Endothelial cell of umbilical vein (primary cell): ENCODE measurements at regions not wholly inside any gene's neighbourhood (a gene's known extent, or its start where the extent isn't known, plus 50 kb on each side); places are given as distances from the start of the nearest gene placed in this dataset.

Experiments
- BruUV-seq: library from RNA; stranded (reverse); fragments of 400-500 nt; replicated peaks from 2 replicates; lab custom pipeline; 2021; lab: Mats Ljungman, UMichigan
- CTCF ChIA-PET: fragments of 300-600, 350-600 bp; sonication (Branson Sonifier 250); formaldehyde crosslinking; loops from one replicate; lab custom pipeline; 2021; ENCODE audit warnings: antibody characterized with exemption, inconsistent platforms; lab: Charles Lee
- POLR2A ChIA-PET: fragments of 300-600, 350-600 bp; sonication (Branson Sonifier 250); formaldehyde crosslinking; loops from one replicate; lab custom pipeline; 2021; ENCODE audit warnings: antibody characterized with exemption, inconsistent platforms; lab: Charles Lee
- DNase-seq: peaks from one replicate; pipeline ENCODE4 v3.0.0-alpha.2; 2011; ENCODE audit warnings: low read depth, low spot score
- FAIRE-seq: peaks from 2 replicates; lab custom pipeline; 2011; peaks lifted over from hg19 to GRCh38; lab: Jason Lieb, UNC
- H2AFZ ChIP-seq: 2 replicates; pipeline ENCODE4 v1.6.0; 2012; ENCODE audit warnings: low read depth, low read length, control low read depth, inconsistent platforms
- H3K27ac ChIP-seq: 2 replicates; pipeline ENCODE4 v1.5.1; 2011; ENCODE audit warnings: low read depth, mild to moderate bottlenecking, control low read depth, low read length, moderate library complexity; ENCODE audit not compliant: insufficient read depth
- H3K27me3 ChIP-seq, 2 experiments: 2 replicates each; pipeline versions ENCODE4 v1.6.0 to v1.6.1; 2011; ENCODE audit warnings: low read length in 2 of 2, mixed read lengths in 1 of 2; ENCODE audit not compliant: control insufficient read depth in 2 of 2, insufficient read depth in 2 of 2
- H3K36me3 ChIP-seq, 2 experiments: 2 replicates in 1 of 2; 3 replicates in 1 of 2; pipeline ENCODE4 v1.5.1; 2011; ENCODE audit warnings: low read length in 2 of 2, mild to moderate bottlenecking in 1 of 2, moderate library complexity in 1 of 2; ENCODE audit not compliant: control insufficient read depth in 2 of 2, insufficient read depth in 2 of 2; ENCODE audit errors: extremely low read depth in 1 of 2
- H3K4me1 ChIP-seq: 3 replicates; pipeline ENCODE4 v1.5.1; 2011; ENCODE audit warnings: mild to moderate bottlenecking, low read length; ENCODE audit not compliant: control insufficient read depth, insufficient read depth; ENCODE audit errors: extremely low read depth
- H3K4me2 ChIP-seq: 2 replicates; pipeline ENCODE4 v1.6.1; 2011; ENCODE audit warnings: low read length, control low read depth, mixed read lengths; ENCODE audit not compliant: insufficient read depth
- H3K4me3 ChIP-seq, 3 experiments: fragments of 200-600 bp in 1 of 3; sonication (generic), shearing (Covaris generic) in 1 of 3; replicated peaks in 1 of 3; 2 replicates each; pipeline ENCODE4 v1.5.1; 2011 to 2016; ENCODE audit warnings: control low read depth in 3 of 3, low read length in 3 of 3, mild to moderate bottlenecking in 2 of 3, inconsistent platforms in 1 of 3, low read depth in 1 of 3, moderate library complexity in 1 of 3; ENCODE audit not compliant: insufficient read depth in 1 of 3
- H3K79me2 ChIP-seq: 2 replicates; pipeline ENCODE4 v1.6.0; 2012; ENCODE audit warnings: low read length, inconsistent platforms; ENCODE audit not compliant: control insufficient read depth, insufficient read depth
- H3K9ac ChIP-seq: replicated peaks from 2 replicates; pipeline ENCODE3; 2011; ENCODE audit warnings: low read length, control low read depth; ENCODE audit not compliant: insufficient read depth; ENCODE audit errors: extremely low read depth
- H3K9me1 ChIP-seq: replicated peaks from 3 replicates; pipeline ENCODE4 v1.6.0; 2011; ENCODE audit warnings: mild to moderate bottlenecking, low read length; ENCODE audit not compliant: control insufficient read depth, insufficient read depth; ENCODE audit errors: extremely low read depth
- H3K9me3 ChIP-seq: replicated peaks from 2 replicates; pipeline ENCODE4 v1.5.1; 2012; ENCODE audit warnings: low read length, inconsistent platforms; ENCODE audit not compliant: control insufficient read depth, insufficient read depth
- H4K20me1 ChIP-seq: replicated peaks from 2 replicates; pipeline ENCODE3; 2011; ENCODE audit warnings: mild to moderate bottlenecking, low read length; ENCODE audit not compliant: control insufficient read depth, insufficient read depth; ENCODE audit errors: extremely low read depth
- EZH2 ChIP-seq: IDR thresholded peaks from 2 replicates; pipeline ENCODE4 v1.6.1; 2012; ENCODE audit warnings: borderline replicate concordance, low read depth, mild to moderate bottlenecking, moderate library complexity, low read length, inconsistent platforms; ENCODE audit not compliant: severe bottlenecking
- FOS ChIP-seq: IDR thresholded peaks from 2 replicates; pipeline ENCODE4 v1.6.1; 2011; ENCODE audit warnings: mild to moderate bottlenecking, low read length, moderate library complexity, borderline replicate concordance; ENCODE audit not compliant: insufficient read depth
- GATA2 ChIP-seq: IDR thresholded peaks from 2 replicates; pipeline ENCODE4 v1.7.0; 2011; ENCODE audit warnings: low read depth, mild to moderate bottlenecking, moderate library complexity, mixed read lengths, low read length; ENCODE audit not compliant: insufficient read length, insufficient read depth
- JUN ChIP-seq: IDR thresholded peaks from 2 replicates; pipeline ENCODE4 v1.6.1; 2011; ENCODE audit warnings: borderline replicate concordance, low read depth; ENCODE audit not compliant: insufficient read length, insufficient read depth
- MAX ChIP-seq: IDR thresholded peaks from 2 replicates; pipeline ENCODE4 v1.6.1; 2011; ENCODE audit not compliant: insufficient read depth, insufficient read length
- MYC ChIP-seq: IDR thresholded peaks from one replicate; pipeline ENCODE4 v1.6.1; 2011; ENCODE audit warnings: mild to moderate bottlenecking, low read depth, low read length
- POLR2A ChIP-seq: IDR thresholded peaks from 2 replicates; pipeline ENCODE4 v1.6.1; 2012; ENCODE audit warnings: low read depth, mild to moderate bottlenecking, control low read depth, low read length
- dilution Hi-C: fragments of 300-500 bp; cut with MboI; formaldehyde crosslinking; loops from one replicate; pipeline ENCODE4 v1.15.0; 2019; ENCODE audit warnings: low sequenced_read_pairs; ENCODE audit not compliant: extremely low pct_ligation_motif_present
- intact Hi-C: fragments of 100-400 bp; cut with micrococcal nuclease; formaldehyde crosslinking; loops from one replicate; pipeline ENCODE4 v1.10.0; 2022
- TF ChIP-seq, protein P1 (sequence below), 2 donors: IDR thresholded peaks; 1 replicate in 1 of 2; 2 replicates in 1 of 2; pipeline ENCODE4 v1.5.1; 2011; ENCODE audit warnings: low read length in 2 of 2, mild to moderate bottlenecking in 2 of 2, moderate library complexity in 2 of 2, control low read depth in 1 of 2, inconsistent platforms in 1 of 2, low read depth in 1 of 2; ENCODE audit not compliant: insufficient read depth in 1 of 2; ENCODE audit errors: extremely low read depth in 1 of 2

- Histone ChIP-seq H3K79me2 (no peaks in the 10 kb centered on the region), H3K36me3 (no peaks in the 10 kb centered on the region), H2AFZ (no peak overlapping the region), H3K4me1 (no peaks in the 10 kb centered on the region), H3K9ac (no peak overlapping the region), H3K4me2 (no peak overlapping the region), H4K20me1 (no peaks in the 10 kb centered on the region), H3K9me3 (peaks cover 2% of the 10 kb centered on the region), H3K9me1 (no peaks in the 10 kb centered on the region), H3K27ac (no peak overlapping the region), H3K27me3 (no peaks in the 10 kb centered on the region), H3K4me3 (no peak overlapping the region)
- no TSS peak for BruUV-seq
- DNase-seq: no peak
- TF ChIP-seq MYC (no peak), FOS (no peak), MAX (no peak)
- intact Hi-C loops: loop anchor here (5.0 kb wide), 1 partner anchor 1774 kb away; no protein-coding TSS in a partner anchor
- CTCF ChIA-PET: interaction anchor here (0.9 kb wide), 1 partner anchor 1771 kb away, joined by 3 read pairs; no protein-coding TSS in a partner anchor
- dilution Hi-C loops: no loop called here
- POLR2A ChIA-PET: no interaction called here
- FAIRE-seq: no peak
These were observed 127.2 kb upstream of the TMEM132D start for GRCh38 chr12:130031041-130031440.

DNA sequence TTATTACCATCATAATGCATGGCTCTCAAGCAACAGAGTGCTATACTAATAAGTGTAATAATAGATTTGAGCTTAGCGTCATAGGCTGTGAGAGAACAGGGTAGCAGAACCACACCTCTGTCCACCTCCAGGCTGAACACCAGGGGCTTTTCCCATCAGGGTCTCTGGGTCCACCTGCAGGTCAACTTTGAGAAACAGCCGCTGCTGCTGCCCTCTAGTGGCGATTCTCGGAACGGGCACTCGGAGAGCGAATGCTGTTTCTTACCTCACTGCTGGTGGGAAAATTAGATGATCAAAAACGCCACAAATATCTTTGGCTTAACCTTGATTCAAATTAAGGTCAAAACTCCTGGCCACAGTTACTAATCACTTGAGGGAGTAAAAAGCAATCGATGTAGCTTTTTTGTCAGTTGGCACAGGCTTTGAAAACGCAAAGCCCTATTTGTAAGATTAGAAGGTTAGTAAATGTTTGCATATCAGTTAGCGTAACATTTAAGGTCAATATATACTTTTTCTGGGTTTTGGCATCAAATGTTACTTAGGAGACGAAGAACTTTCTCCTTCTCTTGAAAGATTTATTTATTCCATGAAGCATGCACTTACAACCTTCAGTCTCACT, 127.9 kb upstream of the TMEM132D start:
- Histone ChIP-seq H4K20me1 (no peaks in the 10 kb centered on the region), H3K27me3 (no peaks in the 10 kb centered on the region), H3K4me1 (no peaks in the 10 kb centered on the region), H3K36me3 (no peaks in the 10 kb centered on the region), H3K4me3 (no peak overlapping the region), H2AFZ (no peak overlapping the region), H3K9ac (no peak overlapping the region), H3K27ac (no peak overlapping the region), H3K9me1 (no peaks in the 10 kb centered on the region), H3K9me3 (peaks cover 2% of the 10 kb centered on the region), H3K4me2 (no peak overlapping the region), H3K79me2 (no peaks in the 10 kb centered on the region)
- ChIA-PET CTCF (interaction anchor here (0.9 kb wide), 1 partner anchor 1772 kb away, joined by 3 read pairs; no protein-coding TSS in a partner anchor), POLR2A (no interaction called here)
- dilution Hi-C loops: no loop called here
- TF ChIP-seq POLR2A (no peak), GATA2 (no peak), EZH2 (no peak), MYC (no peak), JUN (no peak), MAX (no peak)
- TF ChIP-seq, protein P1, sequence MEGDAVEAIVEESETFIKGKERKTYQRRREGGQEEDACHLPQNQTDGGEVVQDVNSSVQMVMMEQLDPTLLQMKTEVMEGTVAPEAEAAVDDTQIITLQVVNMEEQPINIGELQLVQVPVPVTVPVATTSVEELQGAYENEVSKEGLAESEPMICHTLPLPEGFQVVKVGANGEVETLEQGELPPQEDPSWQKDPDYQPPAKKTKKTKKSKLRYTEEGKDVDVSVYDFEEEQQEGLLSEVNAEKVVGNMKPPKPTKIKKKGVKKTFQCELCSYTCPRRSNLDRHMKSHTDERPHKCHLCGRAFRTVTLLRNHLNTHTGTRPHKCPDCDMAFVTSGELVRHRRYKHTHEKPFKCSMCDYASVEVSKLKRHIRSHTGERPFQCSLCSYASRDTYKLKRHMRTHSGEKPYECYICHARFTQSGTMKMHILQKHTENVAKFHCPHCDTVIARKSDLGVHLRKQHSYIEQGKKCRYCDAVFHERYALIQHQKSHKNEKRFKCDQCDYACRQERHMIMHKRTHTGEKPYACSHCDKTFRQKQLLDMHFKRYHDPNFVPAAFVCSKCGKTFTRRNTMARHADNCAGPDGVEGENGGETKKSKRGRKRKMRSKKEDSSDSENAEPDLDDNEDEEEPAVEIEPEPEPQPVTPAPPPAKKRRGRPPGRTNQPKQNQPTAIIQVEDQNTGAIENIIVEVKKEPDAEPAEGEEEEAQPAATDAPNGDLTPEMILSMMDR (IDR thresholded peaks at IDR 0.05; ENCODE audit: extremely low read depth in 1 of 2, insufficient read depth in 1 of 2, low read depth in 1 of 2, low read length in 2 of 2): peak; percentile 75 to 76
- intact Hi-C loops: loop anchor here (5.0 kb wide), 1 partner anchor 1774 kb away; no protein-coding TSS in a partner anchor
- BruUV-seq: no TSS peak
- DNase-seq: peak; percentile 7
- FAIRE-seq: no peak
